Retina (tissue), 1 donor: ENCODE measurements at regions not wholly inside any gene's neighbourhood (a gene's known extent, or its start where the extent isn't known, plus 50 kb on each side); places are given as distances from the start of the nearest gene placed in this dataset.
"Not testable (repeated sequence)": the region's sequence is repeated elsewhere in the genome, so short reads cannot be mapped to it uniquely, and the experiment has no call there.

ENCODE experiments used
- DNase-seq: peaks from one replicate; pipeline ENCODE4 v3.0.0-alpha.2; 2016

DNA sequence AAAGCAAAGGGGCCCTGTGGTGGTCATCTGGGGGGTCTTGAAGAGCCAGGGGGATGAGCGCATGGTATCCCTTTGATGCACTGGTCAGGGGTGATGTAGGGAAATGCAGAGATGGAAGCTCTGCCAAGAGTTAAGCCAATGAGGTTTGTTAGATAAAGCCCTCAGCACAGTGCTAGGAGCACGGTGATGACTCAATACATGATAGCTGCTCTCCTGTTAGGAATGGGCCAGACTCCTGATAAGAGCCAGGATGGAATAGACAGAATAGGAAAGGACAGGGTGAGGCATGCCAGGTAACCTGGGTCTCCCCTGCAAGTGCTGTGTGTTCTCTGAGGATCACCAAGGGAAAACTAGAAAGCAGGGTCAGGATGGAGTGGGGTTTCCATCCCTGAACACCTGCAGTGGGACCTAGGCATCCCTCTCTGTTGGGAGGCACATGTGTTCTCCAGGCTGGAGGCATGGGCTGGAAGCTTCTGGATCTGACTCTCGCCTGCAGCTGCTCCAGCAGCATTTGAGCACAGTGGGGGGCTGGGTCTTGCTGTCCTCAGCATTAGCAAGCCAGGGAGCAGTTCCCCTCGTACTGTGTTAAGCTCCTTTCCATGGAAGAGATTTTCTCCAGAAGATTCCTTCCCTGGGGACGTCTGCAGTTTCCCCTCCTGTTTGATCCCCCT, 71.8 kb upstream of the TIAM2 start:
- no peak for DNase-seq

DNA sequence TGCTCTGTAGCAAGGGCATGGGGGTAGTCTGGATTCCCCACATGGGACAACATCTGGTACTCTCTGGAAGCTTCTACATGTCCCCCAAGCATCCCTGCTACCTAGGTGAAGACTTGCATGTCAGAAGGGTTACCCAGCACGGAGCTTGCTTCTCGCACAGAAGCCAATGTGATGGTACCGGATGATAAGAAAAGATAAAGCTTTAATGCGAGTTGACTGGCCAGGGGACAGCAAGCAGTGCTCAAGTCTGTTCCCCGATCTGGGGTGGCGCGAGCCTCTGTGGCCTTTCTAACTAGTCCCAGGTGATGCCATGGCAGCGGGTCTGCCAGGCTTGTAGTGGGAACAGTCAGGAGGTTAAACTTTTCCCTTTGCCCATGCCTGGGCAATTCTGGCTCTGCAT, 70.0 kb upstream of the TIAM2 start:
- no peak for DNase-seq

DNA sequence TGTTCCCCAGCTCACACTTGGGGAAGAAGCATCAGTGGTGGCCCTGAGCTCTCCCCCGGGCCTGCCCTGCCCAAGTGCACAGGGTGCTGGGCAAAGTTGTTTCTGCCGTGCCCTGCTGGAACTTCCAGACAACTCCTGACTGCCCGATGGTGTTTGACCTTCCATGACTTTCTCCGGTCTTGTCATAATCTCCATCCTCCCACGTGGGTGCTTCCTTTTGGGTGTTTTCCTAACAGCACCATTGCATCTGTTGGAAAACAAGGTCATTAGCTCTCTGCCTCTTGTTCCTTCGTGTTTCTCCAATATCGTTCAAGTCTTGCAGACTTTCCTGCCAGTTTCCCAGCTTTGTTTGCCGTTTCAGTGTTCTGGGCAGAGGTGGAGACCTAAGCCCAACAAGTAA, 68.7 kb upstream of the TIAM2 start:
- no peak for DNase-seq

DNA sequence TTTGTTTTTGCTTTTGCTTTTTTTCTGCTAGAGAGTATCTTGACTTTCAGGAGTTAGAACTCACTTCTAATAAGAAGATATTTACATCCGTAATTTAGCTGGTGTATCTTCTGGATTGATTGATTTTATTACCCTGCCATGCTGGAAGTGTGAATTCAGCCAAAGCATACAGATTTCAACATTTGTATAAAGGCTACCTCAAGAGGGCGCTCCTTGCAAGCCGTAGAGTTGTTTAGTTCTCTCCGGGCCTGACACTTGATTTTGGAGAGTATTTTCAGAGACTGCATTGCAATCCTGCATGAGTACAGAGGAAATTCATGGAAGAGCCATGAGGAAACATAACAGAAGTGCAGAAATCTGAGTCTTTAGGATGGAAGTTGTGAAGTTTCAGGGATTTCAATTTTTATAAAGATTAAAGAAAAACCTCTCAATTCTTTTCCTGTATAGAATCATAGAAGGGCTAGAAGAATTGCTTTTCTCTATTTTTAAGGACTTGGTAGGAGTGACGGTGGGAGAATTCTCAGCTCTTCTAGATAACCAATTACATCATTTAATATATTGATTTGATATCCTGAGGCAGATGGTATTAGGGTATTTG, 66.7 kb upstream of the TIAM2 start:
- DNase-seq: peak; percentile 59

DNA sequence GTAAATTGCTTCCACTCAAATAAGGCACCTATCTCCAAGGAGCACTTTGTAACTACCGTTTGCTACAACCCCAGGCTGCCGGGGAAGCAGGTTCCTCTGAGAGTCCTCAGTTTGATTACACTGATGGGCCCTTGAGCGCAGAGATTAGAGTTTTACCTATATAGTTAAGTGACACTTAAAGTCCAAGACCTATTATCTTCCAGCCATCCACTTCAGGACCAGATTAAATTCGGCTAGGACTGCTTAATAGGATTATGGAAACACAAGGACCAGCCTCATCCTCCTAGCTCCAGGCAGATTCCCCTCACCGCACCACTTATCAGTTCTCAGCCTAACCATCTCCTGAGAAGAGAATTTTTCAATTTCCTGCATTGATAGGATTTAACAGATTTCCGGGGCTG, 64.7 kb upstream of the TIAM2 start:
- peak; percentile 60 for DNase-seq

DNA sequence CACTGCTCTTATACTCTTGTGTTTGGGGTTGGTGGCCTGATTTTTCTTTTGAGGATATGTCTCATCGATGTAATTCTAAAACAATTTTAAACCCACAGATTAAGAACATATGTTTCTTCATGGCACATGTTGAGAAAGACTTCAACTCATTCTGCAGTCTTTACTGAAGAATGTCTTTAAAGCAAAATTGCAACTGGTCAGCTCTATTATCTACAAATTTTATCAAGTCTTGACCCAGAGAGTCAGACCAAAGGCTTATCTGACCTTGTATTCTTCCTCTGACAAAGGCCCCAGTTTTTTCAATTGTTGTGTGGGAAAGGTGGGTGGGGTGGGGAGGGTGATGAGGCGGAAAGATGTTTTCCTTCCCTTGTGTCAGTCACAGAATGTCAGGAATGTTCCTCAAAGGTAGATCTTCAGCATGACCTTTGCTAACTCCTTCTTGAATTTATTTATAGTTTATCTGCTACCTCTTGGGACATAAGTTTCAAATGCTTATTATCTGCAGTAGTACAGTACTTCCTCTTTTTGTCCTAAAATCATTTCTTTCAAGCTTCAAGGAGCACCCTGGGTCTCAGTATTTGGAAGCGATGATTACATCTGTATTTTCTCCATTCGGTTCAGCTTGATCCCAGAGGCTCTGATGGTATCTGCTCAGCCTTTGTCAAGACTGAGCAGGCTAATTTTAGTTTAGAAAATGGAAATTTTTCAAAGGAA, 63.2 kb upstream of the TIAM2 start:
- DNase-seq: no peak

DNA sequence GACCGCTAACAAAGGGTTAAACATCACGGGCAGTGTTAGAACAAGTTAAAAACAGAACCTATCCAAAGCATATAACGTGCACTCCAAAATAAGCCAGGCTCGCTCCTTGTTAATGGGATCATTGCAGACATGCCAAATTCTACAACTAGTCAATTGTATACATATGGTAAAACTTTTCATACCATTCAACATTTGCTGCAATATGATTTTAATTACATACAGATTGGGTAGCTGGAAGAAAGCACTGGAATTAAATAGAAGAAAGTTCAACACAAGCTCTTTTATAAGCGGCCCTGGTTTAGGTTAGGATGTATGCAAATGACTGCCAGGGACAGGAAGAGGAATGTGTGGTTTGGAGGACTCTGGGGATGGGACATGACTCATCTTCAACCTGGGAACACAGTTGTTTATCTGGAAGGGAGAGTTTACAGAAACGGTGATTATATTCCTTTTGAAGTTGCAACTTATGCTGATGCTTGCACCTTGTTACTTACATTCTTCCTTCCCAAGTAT, 62.5 kb upstream of the TIAM2 start:
- DNase-seq: no peak

DNA sequence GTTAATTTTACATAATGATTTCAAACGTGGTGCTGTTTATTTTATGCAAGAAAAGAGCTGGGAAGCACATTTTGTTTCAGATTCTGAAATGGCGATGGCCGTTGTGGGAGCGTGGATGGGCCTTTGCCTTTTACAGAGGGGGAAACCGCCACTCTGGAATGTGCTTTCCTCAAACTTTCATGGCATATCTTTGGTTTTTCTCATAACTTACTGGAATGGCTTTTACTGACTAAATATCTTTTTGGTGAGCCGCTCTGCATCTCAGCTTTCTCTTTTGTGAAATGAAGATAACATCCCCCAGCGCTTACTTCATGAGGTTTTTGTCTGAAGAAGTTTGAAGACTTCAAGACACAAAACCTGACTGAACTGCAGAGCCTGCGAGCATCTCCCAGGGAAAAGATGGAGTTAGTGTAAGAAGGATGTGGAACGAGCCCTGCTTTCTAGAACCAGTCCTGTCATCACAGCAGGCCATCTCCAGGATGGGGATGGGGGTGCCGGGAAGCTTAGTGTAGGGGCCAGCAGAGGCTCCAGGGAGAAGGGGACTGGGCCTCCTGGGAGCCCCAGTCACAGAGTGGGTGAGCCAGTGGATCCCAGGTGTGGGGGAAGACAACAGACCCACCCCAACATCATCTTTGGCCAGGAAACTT, 61.8 kb upstream of the TIAM2 start:
- DNase-seq: no peak

DNA sequence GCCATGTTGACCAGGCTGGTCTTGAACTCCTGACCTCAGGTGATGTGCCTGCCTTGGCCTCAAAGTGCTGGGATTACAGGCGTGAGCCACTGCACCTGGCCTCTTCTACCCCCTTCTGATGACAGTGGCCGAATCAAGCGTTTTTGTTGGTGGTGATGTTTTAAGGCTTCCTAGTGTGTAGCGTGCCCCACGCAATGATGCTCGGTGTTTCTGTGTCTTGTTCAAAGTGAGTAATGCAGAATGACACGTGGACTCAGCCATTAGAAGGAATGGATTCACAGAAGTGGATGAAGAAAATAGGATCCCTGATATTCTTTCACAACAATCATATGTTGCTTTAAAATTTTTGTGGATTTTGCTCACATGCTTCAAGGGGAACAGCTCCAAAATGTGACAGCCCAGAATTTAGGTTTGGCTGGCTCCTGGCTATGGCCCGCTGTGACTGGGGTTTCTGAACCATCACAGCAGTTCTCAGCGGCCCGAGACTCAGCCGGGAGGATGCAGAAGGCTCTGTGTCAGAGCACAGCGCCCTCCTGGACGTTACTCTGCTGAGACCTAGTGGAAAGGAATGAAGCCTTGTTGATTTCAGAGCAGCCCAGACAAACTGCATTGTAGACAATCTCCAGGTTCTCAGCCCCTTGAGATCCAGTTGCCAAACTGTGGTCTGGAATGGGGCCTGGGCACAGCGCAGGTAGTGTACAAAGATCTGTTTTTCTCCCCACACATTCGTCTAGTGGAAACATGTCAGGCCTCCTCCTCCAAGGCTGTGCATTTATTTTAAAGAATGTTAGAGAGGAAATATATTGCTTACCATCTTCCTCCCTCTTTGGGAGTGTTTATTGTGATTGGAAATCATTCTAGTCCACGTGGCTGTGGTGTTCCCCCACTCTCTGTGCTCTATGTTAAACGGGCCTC, 57.6 kb upstream of the TIAM2 start:
- peak; percentile 55 for DNase-seq

DNA sequence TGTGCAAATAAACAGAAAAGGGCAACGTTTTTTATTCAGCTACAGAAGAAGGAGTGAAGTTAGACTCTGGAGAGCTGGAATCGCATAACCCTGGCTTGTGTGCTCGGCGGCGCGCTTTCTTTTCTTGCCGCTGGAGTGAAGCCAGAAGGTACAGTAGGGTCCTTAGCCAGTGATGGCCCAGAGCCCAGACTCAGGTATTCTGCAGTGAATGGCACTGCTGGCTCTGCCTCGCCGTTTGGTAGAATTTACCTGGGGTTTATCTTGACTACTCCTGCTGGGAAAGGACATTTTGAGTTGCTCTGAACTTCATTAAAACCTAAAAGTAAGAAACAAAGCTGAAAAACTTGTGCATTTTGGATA, 56.9 kb upstream of the TIAM2 start:
- DNase-seq: no peak

DNA sequence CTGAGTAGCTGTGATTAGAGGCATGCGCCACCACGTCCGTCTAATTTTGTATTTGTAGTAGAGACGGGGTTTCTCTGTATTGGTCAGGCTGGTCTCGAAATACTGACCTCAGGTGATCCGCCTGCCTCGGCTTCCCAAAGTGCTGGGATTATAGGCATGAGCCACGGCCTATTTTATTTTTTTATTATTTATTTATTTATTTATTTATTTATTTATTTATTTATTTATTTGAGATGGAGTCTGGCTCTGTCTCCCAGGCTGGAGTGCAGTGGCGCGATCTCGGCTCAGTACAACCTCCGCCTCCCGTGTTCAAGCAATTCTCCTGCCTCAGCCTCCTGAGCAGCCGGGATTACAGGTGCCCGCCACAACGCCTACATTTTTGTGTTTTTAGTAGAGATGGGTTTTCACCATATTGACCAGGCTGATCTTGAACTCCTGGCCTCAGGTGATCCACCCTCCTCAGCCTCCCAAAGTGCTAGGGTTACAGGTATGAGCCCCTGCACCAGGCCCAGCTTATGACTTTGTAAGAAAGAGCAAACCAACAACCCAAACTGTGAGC, 56.3 kb upstream of the TIAM2 start:
- not testable (repeated sequence) for DNase-seq

DNA sequence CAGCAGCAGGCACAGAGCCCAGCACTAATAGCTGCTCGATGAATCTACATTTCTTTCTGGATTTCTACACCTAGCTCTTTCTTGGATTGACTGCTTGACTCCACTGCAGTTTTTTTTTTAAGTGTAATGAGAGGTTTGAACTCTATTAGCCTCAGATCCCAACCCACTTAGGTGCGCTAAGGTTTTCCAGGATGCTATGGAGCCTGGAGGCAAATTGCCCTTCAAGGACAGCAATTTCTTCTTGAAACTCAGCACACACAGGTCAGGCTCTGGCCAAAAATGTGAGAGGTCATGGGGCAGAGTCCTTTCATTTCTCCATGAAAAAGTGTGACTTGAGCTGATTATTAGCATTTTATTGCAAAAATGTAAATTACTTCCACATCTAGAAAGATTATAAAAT, 52.3 kb upstream of the TIAM2 start:
- DNase-seq: no peak

DNA sequence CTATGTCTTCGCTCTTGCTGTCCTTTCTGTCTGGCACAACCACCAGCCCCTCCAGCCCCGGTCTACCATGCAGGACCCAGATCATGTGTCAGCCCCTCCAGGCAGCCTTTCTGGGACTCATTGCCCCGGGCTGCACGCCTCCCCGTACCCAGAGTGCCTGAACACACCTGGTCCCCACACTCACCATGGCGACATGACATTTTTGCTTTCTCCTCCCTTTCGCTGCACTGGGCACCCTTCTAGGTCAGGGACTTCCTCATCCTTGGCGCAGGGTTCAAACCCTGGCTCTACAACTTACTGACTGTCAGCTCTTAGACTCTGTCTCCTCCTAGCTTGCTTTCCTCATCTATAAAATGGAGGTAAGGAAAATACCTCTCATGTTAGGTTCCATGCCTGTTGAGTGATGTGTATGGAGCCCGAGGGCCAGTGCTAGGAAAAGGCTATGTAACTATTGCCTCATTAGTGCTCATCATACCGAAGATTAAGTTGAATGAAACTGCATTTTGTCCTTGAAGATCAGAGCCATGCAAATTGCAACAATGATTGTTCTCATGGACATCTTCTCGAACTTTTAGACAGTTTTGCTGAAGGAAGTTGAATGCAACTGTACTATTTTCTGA, 49.7 kb upstream of the TIAM2 start:
- DNase-seq: no peak
